ENCODE measurements at regions not wholly inside any gene's neighbourhood (a gene's known extent, or its start where the extent isn't known, plus 50 kb on each side); places are given as distances from the start of the nearest gene placed in this dataset.
A peak's percentile ranks its signal among the peaks of the same experiment; 100 is the strongest.

GRCh38 chr6:150681578-150682395 lies 82.1 kb downstream of the PLEKHG1 start:
- TF ChIP-seq EGR1 (IDR thresholded peaks at IDR 0.05; ENCODE audit: borderline replicate concordance, low read depth, low read length) (no peak), CBX8 (IDR thresholded peaks at IDR 0.05; ENCODE audit: borderline replicate concordance, low read depth, low read length) (no peak), BRCA1 (IDR thresholded peaks at IDR 0.05; ENCODE audit: low read depth, low read length) (no peak), SIX5 (IDR thresholded peaks at IDR 0.05; ENCODE audit: low read depth, low read length) (no peak), KDM4A (IDR thresholded peaks at IDR 0.05; ENCODE audit: low read depth, low read length, severe bottlenecking) (no peak), MAX (IDR thresholded peaks at IDR 0.05) (no peak), RBBP5 (IDR thresholded peaks at IDR 0.05; ENCODE audit: borderline replicate concordance, low read depth, low read length) (no peak), ATF3 (IDR thresholded peaks at IDR 0.05; ENCODE audit: insufficient read depth, low read depth, low read length) (no peak), CHD1 (IDR thresholded peaks at IDR 0.05; ENCODE audit: low read depth, low read length) (no peak), RAD21 (IDR thresholded peaks at IDR 0.05 in 1 of 2, conservative IDR thresholded peaks at IDR 0.05 in 1 of 2; ENCODE audit: low read depth in 2 of 2, low read length in 2 of 2) (no peak), BACH1 (IDR thresholded peaks at IDR 0.05; ENCODE audit: low read length) (no peak)
- Histone ChIP-seq H3K27me3 (replicated peaks in 1 of 4; ENCODE audit: control insufficient read depth in 3 of 4, extremely low read depth in 1 of 4, insufficient read depth in 3 of 4, low read length in 3 of 4) (peaks cover 0 to 2% (median 0%) of the 10 kb centered on the region in 4 experiments; a peak in 1 of 7 replicates), H4K5ac (ENCODE audit: insufficient read length, low read depth, low read length) (no peak overlapping the region), H3K27ac (ENCODE audit: low read depth, low read length) (no peak overlapping the region), H3K9ac (replicated peaks in 1 of 4; ENCODE audit: extremely low read depth in 1 of 4, low read depth in 3 of 4, low read length in 3 of 4) (no peak overlapping the region), H3K9me3 (ENCODE audit: insufficient read depth in 2 of 2, low read depth in 1 of 2, low read length in 1 of 2) (no peaks in the 10 kb centered on the region), H3K79me1 (ENCODE audit: low read depth, low read length) (no peaks in the 10 kb centered on the region), H3K18ac (ENCODE audit: extremely low read depth, low read length) (no peak overlapping the region), H3K4me3 (ENCODE audit: extremely low read depth in 1 of 4, insufficient read depth in 2 of 4, low read depth in 3 of 4, low read length in 4 of 4) (no peak overlapping the region), H3K79me2 (ENCODE audit: control insufficient read depth in 1 of 2, insufficient read depth in 2 of 2, low read length in 2 of 2) (no peaks in the 10 kb centered on the region), H2BK20ac (ENCODE audit: low read length) (no peak overlapping the region), H3K56ac (replicated peaks; ENCODE audit: insufficient read length, low read depth, low read length) (no peak overlapping the region), H2AFZ (ENCODE audit: low read length) (no peak overlapping the region), H3K14ac (ENCODE audit: insufficient read length) (no peak overlapping the region), H3K36me3 (ENCODE audit: control insufficient read depth in 2 of 4, insufficient read depth in 4 of 4, low read length in 3 of 4) (no peaks in the 10 kb centered on the region), H3K4me2 (ENCODE audit: insufficient read depth in 1 of 2, low read depth in 2 of 2, low read length in 2 of 2) (no peak overlapping the region), H2BK15ac (ENCODE audit: low read length) (no peak overlapping the region), H2BK5ac (ENCODE audit: low read depth, low read length) (no peak overlapping the region), H2AK5ac (ENCODE audit: low read depth, low read length) (no peak overlapping the region), H3K23me2 (ENCODE audit: low read depth, low read length) (no peaks in the 10 kb centered on the region), H2BK12ac (ENCODE audit: low read depth, low read length) (0 out of 2 replicates have a peak overlapping the region, but pooled peaks have one; percentile 46), H3K4ac (replicated peaks; ENCODE audit: insufficient read length, low read depth, low read length) (no peak overlapping the region), H2BK120ac (replicated peaks; ENCODE audit: low read depth, low read length) (no peak overlapping the region), H3K23ac (ENCODE audit: insufficient read length) (no peak overlapping the region), H4K91ac (replicated peaks; ENCODE audit: insufficient read length, low read length) (no peak overlapping the region), H4K8ac (ENCODE audit: extremely low read depth, insufficient read depth, low read length) (no peak overlapping the region), H3K4me1 (replicated peaks in 1 of 4; ENCODE audit: control insufficient read depth in 3 of 4, insufficient read depth in 4 of 4, low read length in 3 of 4) (no peaks in the 10 kb centered on the region), H4K20me1 (replicated peaks in 1 of 2; ENCODE audit: control insufficient read depth in 1 of 2, insufficient read depth in 2 of 2, low read length in 2 of 2) (no peaks in the 10 kb centered on the region)
- no peak for FAIRE-seq
- DNase-seq (ENCODE audit: low read depth in 1 of 2, low spot score in 2 of 2): no peak
- CTCF ChIA-PET (ENCODE audit: partially characterized antibody): interaction anchor here (0.7 to 1.7 kb wide), 5 partner anchors 13 to 195 kb away, joined by 3 to 7 read pairs (median 3); no protein-coding TSS in a partner anchor
- POLR2A ChIA-PET (ENCODE audit: partially characterized antibody): no interaction called here
- 93% methylated on average over 11 of the region's 11 CpGs; no CpG with 5 or more reads in 1 of the 2 experiments for WGBS, 2 experiments (ENCODE audit: extremely low coverage in 1 of 2, insufficient coverage in 1 of 2, insufficient read length in 1 of 2, insufficient replicate concordance in 2 of 2, low coverage in 1 of 2, low lambda C conversion rate in 2 of 2, missing lambda C conversion rate in 1 of 2)

Data from H1 (cell line).